Neural cell (in vitro differentiated cells): ENCODE measurements at regions not wholly inside any gene's neighbourhood (a gene's known extent, or its start where the extent isn't known, plus 50 kb on each side); places are given as distances from the start of the nearest gene placed in this dataset.

Experiments
- H2AFZ ChIP-seq: fragments of 200-600, 300-800 bp; sonication (generic), shearing (Covaris generic); 2 replicates; pipeline ENCODE4 v1.6.0; 2014; ENCODE audit warnings: low read depth, mild to moderate bottlenecking, antibody characterized with exemption, low read length, moderate library complexity
- H3F3A ChIP-seq: fragments of 200-600 bp; shearing (Covaris generic); 2 replicates; pipeline ENCODE4 v1.6.1; 2016; ENCODE audit warnings: mild to moderate bottlenecking, moderate library complexity, mixed read lengths, antibody characterized with exemption, low read length; ENCODE audit not compliant: insufficient read depth, poor library complexity, severe bottlenecking
- H3K27ac ChIP-seq: fragments of 200-600, 300-800 bp; sonication (generic), shearing (Covaris generic); 2 replicates; pipeline ENCODE4 v1.5.1; 2014; ENCODE audit warnings: mild to moderate bottlenecking, low read length, moderate library complexity
- H3K27me3 ChIP-seq: fragments of 300-800, 200-600 bp; sonication (generic), shearing (Covaris generic); 2 replicates; pipeline ENCODE4 v1.6.0; 2014; ENCODE audit warnings: mild to moderate bottlenecking, low read depth, low read length, moderate library complexity; ENCODE audit not compliant: insufficient read depth
- H3K36me3 ChIP-seq: fragments of 300-800, 200-600 bp; sonication (generic), shearing (Covaris generic); 2 replicates; pipeline ENCODE4 v1.5.1; 2014; ENCODE audit warnings: mild to moderate bottlenecking, antibody characterized with exemption, low read length, moderate library complexity; ENCODE audit not compliant: insufficient read depth
- H3K4me2 ChIP-seq: fragments of 300-800, 200-600 bp; sonication (generic), shearing (Covaris generic); 2 replicates; pipeline ENCODE4 v1.6.0; 2014; ENCODE audit warnings: mild to moderate bottlenecking, low read length
- H3K4me3 ChIP-seq: fragments of 300-800, 200-600 bp; sonication (generic), shearing (Covaris generic); 2 replicates; pipeline ENCODE4 v1.5.1; 2014; ENCODE audit warnings: mild to moderate bottlenecking, low read length, moderate library complexity
- H3K79me2 ChIP-seq: fragments of 200-600 bp; shearing (Covaris generic); replicated peaks from 2 replicates; pipeline ENCODE4 v1.6.0; 2014; ENCODE audit warnings: mild to moderate bottlenecking, low read length, moderate library complexity; ENCODE audit not compliant: insufficient read depth
- H3K9ac ChIP-seq: fragments of 300-800, 200-600 bp; sonication (generic), shearing (Covaris generic); 2 replicates; pipeline ENCODE4 v1.6.1; 2016; ENCODE audit warnings: mild to moderate bottlenecking, low read length, mixed read lengths
- H3K9me2 ChIP-seq: fragments of 200-600 bp; shearing (Covaris generic); 2 replicates; pipeline ENCODE4 v1.6.1; 2016; ENCODE audit warnings: mild to moderate bottlenecking, low read length, mixed read lengths; ENCODE audit not compliant: insufficient read depth
- H3K9me3 ChIP-seq: fragments of 200-600, 300-800 bp; sonication (generic), shearing (Covaris generic); 2 replicates; pipeline ENCODE4 v1.6.1; 2016; ENCODE audit warnings: mild to moderate bottlenecking, mixed run types, low read length, moderate library complexity, mixed read lengths
- H4K20me1 ChIP-seq: fragments of 200-600 bp; shearing (Covaris generic); 2 replicates; pipeline ENCODE4 v1.6.1; 2016; ENCODE audit warnings: mild to moderate bottlenecking, mixed run types; ENCODE audit not compliant: insufficient read depth
- CTCF ChIP-seq: fragments of 450-650 bp; IDR thresholded peaks from 2 replicates; pipeline ENCODE4 v1.5.1; 2014; ENCODE audit warnings: antibody characterized with exemption, mild to moderate bottlenecking, moderate library complexity; ENCODE audit not compliant: poor library complexity, severe bottlenecking
- EP300 ChIP-seq: fragments of 450-650 bp; conservative IDR thresholded peaks from 2 replicates; pipeline ENCODE4 v1.6.1; 2014; ENCODE audit warnings: antibody characterized with exemption, mild to moderate bottlenecking, moderate library complexity; ENCODE audit not compliant: poor library complexity, severe bottlenecking
- EZH2 ChIP-seq: fragments of 200-600, 300-800 bp; shearing (Covaris generic), sonication (generic); IDR thresholded peaks from 2 replicates; pipeline ENCODE4 v1.6.1; 2014; ENCODE audit warnings: antibody characterized with exemption, low read length, borderline replicate concordance, mild to moderate bottlenecking; ENCODE audit not compliant: insufficient read depth, poor library complexity, severe bottlenecking
- MXI1 ChIP-seq: fragments of 450-650 bp; conservative IDR thresholded peaks from 2 replicates; pipeline ENCODE4 v1.6.1; 2014; ENCODE audit warnings: antibody characterized with exemption, mild to moderate bottlenecking; ENCODE audit not compliant: poor library complexity, severe bottlenecking
- POLR2AphosphoS5 ChIP-seq: IDR thresholded peaks from 2 replicates; pipeline ENCODE4 v1.6.1; 2012
- RAD21 ChIP-seq: fragments of 450-650 bp; conservative IDR thresholded peaks from 2 replicates; pipeline ENCODE4 v1.6.1; 2014; ENCODE audit warnings: antibody characterized with exemption, mild to moderate bottlenecking, moderate library complexity
- REST ChIP-seq: IDR thresholded peaks from 2 replicates; pipeline ENCODE4 v1.6.1; 2012; ENCODE audit warnings: borderline replicate concordance
- SMC3 ChIP-seq: fragments of 450-650 bp; conservative IDR thresholded peaks from 2 replicates; pipeline ENCODE4 v1.6.1; 2014; ENCODE audit warnings: antibody characterized with exemption, mild to moderate bottlenecking, moderate library complexity; ENCODE audit not compliant: poor library complexity
- TAF1 ChIP-seq: IDR thresholded peaks from 2 replicates; pipeline ENCODE4 v1.6.1; 2012; ENCODE audit warnings: low read depth

GRCh38 chr18:7467708-7468466 is 99.2 kb upstream of the PTPRM start:
- TF ChIP-seq EP300, result no peak
- no peak for TF ChIP-seq TAF1
- TF ChIP-seq REST, result no peak
- no peak for TF ChIP-seq RAD21
- TF ChIP-seq MXI1, result no peak
- TF ChIP-seq EZH2, result no peak
- no peak for TF ChIP-seq SMC3
- no peak for TF ChIP-seq POLR2AphosphoS5
- no peak for TF ChIP-seq CTCF
- Histone ChIP-seq H3K79me2 (no peaks in the 10 kb centered on the region), H2AFZ (no peak overlapping the region), H3K9me2 (no peaks in the 10 kb centered on the region), H3K27me3 (no peaks in the 10 kb centered on the region), H3K4me2 (no peak overlapping the region), H4K20me1 (no peaks in the 10 kb centered on the region), H3F3A (no peaks in the 10 kb centered on the region), H3K27ac (no peak overlapping the region), H3K36me3 (no peaks in the 10 kb centered on the region), H3K9me3 (no peaks in the 10 kb centered on the region), H3K9ac (no peak overlapping the region), H3K4me3 (no peak overlapping the region)

- no peaks in the 10 kb centered on the region for H3K9me3 ChIP-seq
- H3F3A ChIP-seq, result no peaks in the 10 kb centered on the region
- H3K4me2 ChIP-seq, result no peak overlapping the region
- H3K9ac ChIP-seq, result no peak overlapping the region
- no peak for TF ChIP-seq MXI1
- TF ChIP-seq POLR2AphosphoS5, result no peak
- no peak for TF ChIP-seq TAF1
- no peak for TF ChIP-seq EZH2
- TF ChIP-seq REST, result no peak
- TF ChIP-seq SMC3, result no peak
- no peak for TF ChIP-seq EP300
- no peak for TF ChIP-seq RAD21
- no peak for TF ChIP-seq CTCF
- no peaks in the 10 kb centered on the region for H3K9me2 ChIP-seq
- no peaks in the 10 kb centered on the region for H4K20me1 ChIP-seq
- no peaks in the 10 kb centered on the region for H3K36me3 ChIP-seq
- no peak overlapping the region for H3K4me3 ChIP-seq
- no peak overlapping the region for H3K27ac ChIP-seq
- no peaks in the 10 kb centered on the region for H3K79me2 ChIP-seq
- no peak overlapping the region for H2AFZ ChIP-seq
- no peaks in the 10 kb centered on the region for H3K27me3 ChIP-seq
Observed at GRCh38 chr18:7470101-7470500, 97.0 kb upstream of the PTPRM start.
